Mesenchymal stem cell (in vitro differentiated cells and primary cell): ENCODE measurements at regions not wholly inside any gene's neighbourhood (a gene's known extent, or its start where the extent isn't known, plus 50 kb on each side); places are given as distances from the start of the nearest gene placed in this dataset.

Source experiments
- DNase-seq: peaks from one replicate; pipeline ENCODE4 v3.0.0-alpha.2; 2013
- H2AFZ ChIP-seq: one replicate; pipeline ENCODE4 v1.6.1; 2013; ENCODE audit warnings: low read depth, mild to moderate bottlenecking, control low read depth, inconsistent platforms, low read length, moderate library complexity
- H2AK5ac ChIP-seq: 2 replicates; pipeline ENCODE4 v1.6.1; 2013; ENCODE audit warnings: low read length, moderate library complexity, mild to moderate bottlenecking, inconsistent platforms; ENCODE audit not compliant: severe bottlenecking
- H2BK120ac ChIP-seq: one replicate; pipeline ENCODE4 v1.6.1; 2013; ENCODE audit warnings: low read depth, mild to moderate bottlenecking, inconsistent platforms, low read length, moderate library complexity
- H2BK12ac ChIP-seq, 2 experiments: one replicate each; pipeline ENCODE4 v1.6.1; 2013; ENCODE audit warnings: inconsistent platforms in 2 of 2, low read length in 2 of 2, mild to moderate bottlenecking in 2 of 2, moderate library complexity in 2 of 2, control low read depth in 1 of 2
- H2BK15ac ChIP-seq: one replicate; pipeline ENCODE4 v1.6.1; 2013; ENCODE audit warnings: mild to moderate bottlenecking, low read depth, inconsistent platforms; ENCODE audit not compliant: poor library complexity, severe bottlenecking
- H2BK5ac ChIP-seq: 2 replicates; pipeline ENCODE4 v1.6.1; 2013; ENCODE audit warnings: low read depth, mild to moderate bottlenecking, low read length, control low read depth, inconsistent platforms; ENCODE audit not compliant: poor library complexity, severe bottlenecking
- H3K14ac ChIP-seq, 2 experiments: one replicate each; pipeline ENCODE4 v1.6.1; 2013; ENCODE audit warnings: inconsistent platforms in 2 of 2, low read length in 2 of 2, control low read depth in 1 of 2, mild to moderate bottlenecking in 1 of 2, moderate library complexity in 1 of 2
- H3K18ac ChIP-seq, 2 experiments: one replicate each; pipeline ENCODE4 v1.6.1; 2013; ENCODE audit warnings: inconsistent platforms in 2 of 2, low read length in 2 of 2, control low read depth in 1 of 2, low read depth in 1 of 2, mild to moderate bottlenecking in 1 of 2
- H3K23ac ChIP-seq, 2 experiments: one replicate each; pipeline ENCODE4 v1.6.1; 2013; ENCODE audit warnings: inconsistent platforms in 2 of 2, low read length in 2 of 2, mild to moderate bottlenecking in 2 of 2, moderate library complexity in 2 of 2, control low read depth in 1 of 2
- H3K27ac ChIP-seq: 2 replicates; pipeline ENCODE4 v1.5.1; 2013; ENCODE audit warnings: mild to moderate bottlenecking, moderate library complexity, low read length, control low read depth, inconsistent platforms; ENCODE audit not compliant: poor library complexity, severe bottlenecking
- H3K27me3 ChIP-seq, 2 experiments: 2 replicates each; pipeline versions ENCODE4 v1.6.1 to v1.7.0; 2013; ENCODE audit warnings: low read length in 2 of 2, mild to moderate bottlenecking in 2 of 2, moderate library complexity in 2 of 2, control low read depth in 1 of 2, inconsistent platforms in 1 of 2; ENCODE audit not compliant: control insufficient read depth in 1 of 2, insufficient read depth in 1 of 2
- H3K36me3 ChIP-seq, 2 experiments: 2 replicates each; pipeline versions ENCODE4 v1.6.1 to v1.7.0; 2013; ENCODE audit warnings: low read length in 2 of 2, control low read depth in 1 of 2, inconsistent platforms in 1 of 2, low read depth in 1 of 2, mild to moderate bottlenecking in 1 of 2; ENCODE audit not compliant: insufficient read depth in 2 of 2, control insufficient read depth in 1 of 2
- H3K4ac ChIP-seq, 2 experiments: one replicate each; pipeline ENCODE4 v1.6.1; 2013; ENCODE audit warnings: inconsistent platforms in 2 of 2, low read length in 2 of 2, mild to moderate bottlenecking in 2 of 2, moderate library complexity in 2 of 2, control low read depth in 1 of 2, low read depth in 1 of 2
- H3K4me1 ChIP-seq: 2 replicates; pipeline ENCODE4 v1.6.1; 2013; ENCODE audit warnings: low read depth, low read length, control low read depth; ENCODE audit not compliant: control insufficient read depth, insufficient read depth
- H3K4me2 ChIP-seq: 2 replicates; pipeline ENCODE4 v1.6.1; 2013; ENCODE audit warnings: low read length, mild to moderate bottlenecking, inconsistent platforms; ENCODE audit not compliant: poor library complexity, severe bottlenecking
- H3K4me3 ChIP-seq, 2 experiments: 2 replicates each; pipeline versions ENCODE4 v1.5.1 to v1.7.0; 2013; ENCODE audit warnings: low read length in 2 of 2, mild to moderate bottlenecking in 2 of 2, control low read depth in 1 of 2, low read depth in 1 of 2; ENCODE audit not compliant: insufficient read depth in 1 of 2
- H3K79me1 ChIP-seq: replicated peaks from 2 replicates; pipeline ENCODE4 v1.6.1; 2013; ENCODE audit warnings: mild to moderate bottlenecking, control low read depth, low read length, inconsistent platforms; ENCODE audit not compliant: poor library complexity, severe bottlenecking
- H3K9ac ChIP-seq: 2 replicates; pipeline ENCODE4 v1.7.0; 2013; ENCODE audit warnings: mild to moderate bottlenecking, low read length, moderate library complexity
- H3K9me3 ChIP-seq: 2 replicates; pipeline ENCODE4 v1.7.0; 2013; ENCODE audit warnings: mild to moderate bottlenecking, low read length; ENCODE audit not compliant: control insufficient read depth
- H4K8ac ChIP-seq: one replicate; pipeline ENCODE4 v1.6.1; 2013; ENCODE audit warnings: inconsistent platforms, mild to moderate bottlenecking, low read length, moderate library complexity
- H4K91ac ChIP-seq: one replicate; pipeline ENCODE4 v1.6.1; 2013; ENCODE audit warnings: mild to moderate bottlenecking, low read length, inconsistent platforms
- WGBS: methylation state at CpG from one replicate; pipeline ENCODE4 v1.1.7; 2013; ENCODE audit warnings: mixed read lengths; 5-methylcytosine and 5-hydroxymethylcytosine counted together

DNA sequence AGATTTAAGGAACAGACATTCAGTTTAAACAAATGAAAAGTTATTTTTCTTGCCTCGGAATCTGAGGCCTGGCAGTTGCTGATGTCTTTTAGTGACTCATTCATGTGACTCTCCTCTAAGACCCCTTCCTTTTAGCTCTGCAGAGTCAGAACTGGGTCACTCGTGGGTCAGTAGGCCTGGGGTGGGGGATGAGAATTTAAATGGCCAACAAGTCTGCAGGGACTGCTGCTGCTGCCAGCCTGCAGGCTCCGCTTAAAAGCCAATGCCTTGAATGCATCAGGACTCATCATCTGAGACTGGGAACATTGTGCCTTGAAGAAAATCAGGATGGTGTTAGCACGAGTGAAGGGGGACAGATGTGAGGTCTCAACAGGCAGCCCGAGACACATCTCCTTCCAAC, 404.3 kb downstream of the CDH26 start:
- no peak overlapping the region for H2BK5ac ChIP-seq
- no peaks in the 10 kb centered on the region for H3K36me3 ChIP-seq
- H2AK5ac ChIP-seq: no peak overlapping the region
- H4K91ac ChIP-seq: no peak overlapping the region
- no peaks in the 10 kb centered on the region for H3K4me1 ChIP-seq
- no peak overlapping the region for H3K18ac ChIP-seq
- no peak overlapping the region for H3K4ac ChIP-seq
- no peak overlapping the region for H3K14ac ChIP-seq
- H3K79me1 ChIP-seq: no peaks in the 10 kb centered on the region
- WGBS: 56% methylated on average over 4 of the region's 5 CpGs
- H3K4me3 ChIP-seq: no peak overlapping the region
- no peak overlapping the region for H3K9ac ChIP-seq
- no peak overlapping the region for H3K27ac ChIP-seq
- H2BK120ac ChIP-seq: no peak overlapping the region
- H3K9me3 ChIP-seq: no peaks in the 10 kb centered on the region
- H3K27me3 ChIP-seq: no peaks in the 10 kb centered on the region
- no peak for DNase-seq
- no peak overlapping the region for H3K4me2 ChIP-seq
- H3K23ac ChIP-seq: no peak overlapping the region
- no peak overlapping the region for H2AFZ ChIP-seq
- no peak overlapping the region for H2BK15ac ChIP-seq
- no peak overlapping the region for H2BK12ac ChIP-seq
- H4K8ac ChIP-seq: no peak overlapping the region

DNA sequence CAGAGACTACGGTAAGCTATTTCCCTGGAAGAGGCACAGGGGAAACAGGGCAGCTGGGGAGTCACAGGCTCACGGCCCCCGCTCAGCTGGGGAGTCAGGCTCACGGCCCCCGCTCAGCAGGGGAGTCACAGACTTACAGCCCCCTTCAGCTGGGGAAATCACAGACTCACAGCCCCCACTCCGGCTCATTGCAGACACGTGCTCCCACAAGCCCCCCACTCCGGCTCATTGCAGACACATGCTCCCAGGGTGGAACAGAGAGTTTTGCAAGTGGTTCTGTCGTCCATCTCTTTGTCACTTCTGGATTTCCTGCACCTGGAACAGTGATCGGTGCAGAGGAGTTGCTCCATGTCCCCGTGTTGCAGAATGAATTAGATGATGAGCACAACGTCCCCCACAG, 405.5 kb downstream of the CDH26 start:
- no peak overlapping the region for H3K4me2 ChIP-seq
- H4K8ac ChIP-seq: no peak overlapping the region
- no peak overlapping the region for H3K27ac ChIP-seq
- no peaks in the 10 kb centered on the region for H3K36me3 ChIP-seq
- no peak overlapping the region for H3K4me3 ChIP-seq
- H2BK120ac ChIP-seq: no peak overlapping the region
- no peak overlapping the region for H3K14ac ChIP-seq
- H3K18ac ChIP-seq: no peak overlapping the region
- DNase-seq: no peak
- H3K9me3 ChIP-seq: no peaks in the 10 kb centered on the region
- H3K79me1 ChIP-seq: no peaks in the 10 kb centered on the region
- no peaks in the 10 kb centered on the region for H3K27me3 ChIP-seq
- H3K4ac ChIP-seq: no peak overlapping the region
- no peak overlapping the region for H4K91ac ChIP-seq
- H2AFZ ChIP-seq: no peak overlapping the region
- no peaks in the 10 kb centered on the region for H3K4me1 ChIP-seq
- no peak overlapping the region for H2BK15ac ChIP-seq
- no peak overlapping the region for H2BK5ac ChIP-seq
- no peak overlapping the region for H3K23ac ChIP-seq
- H3K9ac ChIP-seq: no peak overlapping the region
- WGBS: 80% methylated on average over 12 of the region's 12 CpGs
- H2BK12ac ChIP-seq: no peak overlapping the region
- no peak overlapping the region for H2AK5ac ChIP-seq

DNA sequence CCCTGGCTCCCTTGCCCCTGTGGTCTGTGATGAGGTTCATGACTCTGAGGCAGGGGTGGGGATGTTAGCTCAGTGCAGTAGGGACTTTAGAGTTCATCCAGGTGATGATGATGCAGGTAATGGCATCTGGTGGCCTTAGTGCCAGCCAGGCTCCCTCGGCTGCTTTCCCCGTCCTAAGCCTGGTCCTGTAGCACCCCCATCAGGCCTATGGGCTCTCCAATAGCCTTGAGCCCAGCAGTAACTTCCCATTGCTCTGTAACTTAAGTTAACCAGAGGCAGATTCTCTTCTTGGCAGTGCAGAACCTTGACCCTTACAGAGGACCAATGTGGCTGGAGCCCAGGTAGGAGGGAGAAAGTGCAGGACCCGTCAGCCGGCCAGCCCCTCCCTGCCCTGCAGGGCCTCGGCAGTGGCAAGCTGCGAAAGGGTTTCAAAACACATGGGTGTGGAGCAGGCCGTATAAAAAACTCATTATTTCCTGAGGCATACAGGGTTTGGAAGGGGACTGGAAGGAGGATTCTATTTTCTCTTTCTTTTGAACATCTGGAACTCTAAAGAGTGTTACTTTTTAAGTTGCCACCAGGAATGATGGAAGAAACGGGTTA, 406.9 kb downstream of the CDH26 start:
- H3K4me3 ChIP-seq: no peak overlapping the region
- H2BK120ac ChIP-seq: no peak overlapping the region
- H3K14ac ChIP-seq: no peak overlapping the region
- no peak overlapping the region for H2BK15ac ChIP-seq
- H3K79me1 ChIP-seq: no peaks in the 10 kb centered on the region
- no peak overlapping the region for H3K18ac ChIP-seq
- no peak overlapping the region for H3K27ac ChIP-seq
- no peak overlapping the region for H2AK5ac ChIP-seq
- H3K4me2 ChIP-seq: no peak overlapping the region
- H2AFZ ChIP-seq: no peak overlapping the region
- H3K4me1 ChIP-seq: no peaks in the 10 kb centered on the region
- H3K4ac ChIP-seq: no peak overlapping the region
- 73% methylated on average over 7 of the region's 8 CpGs for WGBS
- no peak overlapping the region for H4K91ac ChIP-seq
- H3K9ac ChIP-seq: no peak overlapping the region
- no peak overlapping the region for H3K23ac ChIP-seq
- no peak overlapping the region for H4K8ac ChIP-seq
- no peak overlapping the region for H2BK12ac ChIP-seq
- DNase-seq: no peak
- H3K27me3 ChIP-seq: no peaks in the 10 kb centered on the region
- no peak overlapping the region for H2BK5ac ChIP-seq
- H3K36me3 ChIP-seq: no peaks in the 10 kb centered on the region
- no peaks in the 10 kb centered on the region for H3K9me3 ChIP-seq

DNA sequence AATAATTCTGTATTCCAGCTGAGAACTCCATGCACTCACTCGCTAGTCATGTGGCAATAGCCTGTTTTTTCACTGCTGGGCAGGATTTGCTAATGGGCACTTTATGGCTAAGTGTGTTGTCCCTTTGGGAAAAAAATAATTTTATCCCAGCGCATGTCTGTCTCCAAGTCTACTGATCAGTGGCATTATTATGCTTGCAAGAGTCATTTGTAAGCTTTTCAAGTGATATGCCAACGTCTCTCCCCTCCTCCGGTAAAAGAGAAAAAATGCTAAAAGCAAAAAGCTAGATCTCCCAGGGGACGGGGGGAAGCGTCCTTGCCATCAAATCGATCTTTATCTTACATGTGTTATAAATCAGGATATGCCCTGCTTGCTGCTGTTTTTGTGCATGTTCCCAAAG, 407.7 kb downstream of the CDH26 start:
- no peak for DNase-seq
- H3K18ac ChIP-seq: no peak overlapping the region
- H3K4ac ChIP-seq: no peak overlapping the region
- H3K9me3 ChIP-seq: no peaks in the 10 kb centered on the region
- no peak overlapping the region for H4K91ac ChIP-seq
- no peak overlapping the region for H4K8ac ChIP-seq
- H3K4me3 ChIP-seq: no peak overlapping the region
- no peaks in the 10 kb centered on the region for H3K36me3 ChIP-seq
- no peak overlapping the region for H3K4me2 ChIP-seq
- no peak overlapping the region for H3K23ac ChIP-seq
- H2AK5ac ChIP-seq: no peak overlapping the region
- H2BK15ac ChIP-seq: no peak overlapping the region
- no peak overlapping the region for H3K14ac ChIP-seq
- H2AFZ ChIP-seq: no peak overlapping the region
- H3K79me1 ChIP-seq: no peaks in the 10 kb centered on the region
- H3K9ac ChIP-seq: no peak overlapping the region
- no peak overlapping the region for H2BK5ac ChIP-seq
- no peaks in the 10 kb centered on the region for H3K4me1 ChIP-seq
- no peaks in the 10 kb centered on the region for H3K27me3 ChIP-seq
- H2BK120ac ChIP-seq: no peak overlapping the region
- H2BK12ac ChIP-seq: no peak overlapping the region
- 76% methylated on average over 7 of the region's 7 CpGs for WGBS
- H3K27ac ChIP-seq: no peak overlapping the region
